ENCODE measurements at regions not wholly inside any gene's neighbourhood (a gene's known extent, or its start where the extent isn't known, plus 50 kb on each side); places are given as distances from the start of the nearest gene placed in this dataset.

GRCh38 chr15:72858205-72858604 lies 74.6 kb upstream of the ADPGK start:
- no peaks in the 10 kb centered on the region for H3K36me3 ChIP-seq (ENCODE audit: control insufficient read depth, insufficient read depth, low read length)
- Mint-ChIP-seq H3K27ac (ENCODE audit: unreplicated experiment) (no peak overlapping the region), H3K4me3 (ENCODE audit: unreplicated experiment) (no peak overlapping the region), H3K9me3 (ENCODE audit: unreplicated experiment) (no peaks in the 10 kb centered on the region), H3K36me3 (ENCODE audit: insufficient read depth, unreplicated experiment) (no peaks in the 10 kb centered on the region), H3K4me1 (ENCODE audit: low read depth, unreplicated experiment) (no peaks in the 10 kb centered on the region), H3K27me3 (ENCODE audit: insufficient read depth, unreplicated experiment) (peaks cover 15% of the 10 kb centered on the region)
- no peak for DNase-seq
- CTCF ChIA-PET: no interaction called here
- H3K27me3 ChIP-seq (replicated peaks; ENCODE audit: control insufficient read depth, insufficient read depth, low read length): no peaks in the 10 kb centered on the region
- BruUV-seq (replicated peaks): no TSS peak
- no peak overlapping the region for H3K4me3 ChIP-seq (ENCODE audit: low read depth, low read length)
- H3K4me1 ChIP-seq: no peaks in the 10 kb centered on the region
- TF ChIP-seq CTCF (IDR thresholded peaks at IDR 0.05; ENCODE audit: insufficient read depth in 1 of 2, low read depth in 1 of 2, low read length in 1 of 2, severe bottlenecking in 1 of 2, unreplicated experiment in 1 of 2): no peak
- POLR2A ChIA-PET: no interaction called here
- intact Hi-C loops (cut with micrococcal nuclease; ENCODE audit: unreplicated experiment): no loop called here
- no peaks in the 10 kb centered on the region for H3K9me3 ChIP-seq

GRCh38 chr15:72857331-72858063 lies 73.9 kb upstream of the ADPGK start:
- CTCF ChIA-PET: no interaction called here
- H3K9me3 Mint-ChIP-seq (ENCODE audit: unreplicated experiment): no peaks in the 10 kb centered on the region

DNA sequence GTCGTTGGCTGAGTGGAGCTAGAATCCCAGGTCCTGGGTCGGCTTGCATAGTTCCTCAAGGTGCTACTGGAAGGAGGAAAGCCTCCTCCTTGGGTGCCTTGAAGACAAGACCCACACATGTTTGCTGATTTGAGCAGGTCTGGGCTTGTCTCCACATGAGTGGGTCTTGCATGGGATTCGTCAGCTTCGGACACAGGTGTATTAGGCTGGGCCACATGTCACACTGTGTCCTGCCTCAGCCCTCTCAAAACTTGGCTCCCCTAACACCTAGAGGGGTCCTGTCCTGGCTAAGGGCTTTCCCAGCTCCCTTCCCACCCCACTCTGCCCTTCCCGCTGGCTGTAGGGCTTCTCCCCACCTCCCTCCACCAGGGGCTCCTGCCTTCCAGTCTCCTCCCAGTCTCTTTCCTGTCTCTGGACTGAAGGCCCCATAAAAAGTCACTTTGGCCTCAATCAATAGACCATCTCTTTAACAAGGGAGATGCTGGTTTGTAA lies 73.0 kb upstream of the ADPGK start:
- CTCF ChIA-PET: no interaction called here
- BruUV-seq (replicated peaks): no TSS peak

More at GRCh38 chr15:72857331-72858063, 73.9 kb upstream of the ADPGK start:
- no peak overlapping the region for H3K4me3 ChIP-seq (ENCODE audit: low read depth, low read length)
- BruUV-seq (replicated peaks): no TSS peak
- Mint-ChIP-seq H3K36me3 (ENCODE audit: insufficient read depth, unreplicated experiment) (no peaks in the 10 kb centered on the region), H3K27ac (ENCODE audit: unreplicated experiment) (no peak overlapping the region), H3K27me3 (ENCODE audit: insufficient read depth, unreplicated experiment) (peaks cover 17% of the 10 kb centered on the region), H3K4me1 (ENCODE audit: low read depth, unreplicated experiment) (no peaks in the 10 kb centered on the region), H3K4me3 (ENCODE audit: unreplicated experiment) (no peak overlapping the region)
- POLR2A ChIA-PET: no interaction called here
- no peak for TF ChIP-seq CTCF (IDR thresholded peaks at IDR 0.05; ENCODE audit: insufficient read depth in 1 of 2, low read depth in 1 of 2, low read length in 1 of 2, severe bottlenecking in 1 of 2, unreplicated experiment in 1 of 2)
- no peak for DNase-seq
- H3K36me3 ChIP-seq (ENCODE audit: control insufficient read depth, insufficient read depth, low read length): no peaks in the 10 kb centered on the region
- H3K9me3 ChIP-seq: no peaks in the 10 kb centered on the region
- no peaks in the 10 kb centered on the region for H3K4me1 ChIP-seq
- no peaks in the 10 kb centered on the region for H3K27me3 ChIP-seq (replicated peaks; ENCODE audit: control insufficient read depth, insufficient read depth, low read length)
- intact Hi-C loops (cut with micrococcal nuclease; ENCODE audit: unreplicated experiment): no loop called here

More for the DNA sequence above, 73.0 kb upstream of the ADPGK start:
- no peaks in the 10 kb centered on the region for H3K4me1 Mint-ChIP-seq (ENCODE audit: low read depth, unreplicated experiment)
- no peak for TF ChIP-seq CTCF (IDR thresholded peaks at IDR 0.05; ENCODE audit: insufficient read depth in 1 of 2, low read depth in 1 of 2, low read length in 1 of 2, severe bottlenecking in 1 of 2, unreplicated experiment in 1 of 2)
- H3K4me3 Mint-ChIP-seq (ENCODE audit: unreplicated experiment): no peak overlapping the region
- no peak for DNase-seq
- H3K9me3 Mint-ChIP-seq (ENCODE audit: unreplicated experiment): no peaks in the 10 kb centered on the region
- peaks cover 12% of the 10 kb centered on the region for H3K27me3 Mint-ChIP-seq (ENCODE audit: insufficient read depth, unreplicated experiment)
- no peaks in the 10 kb centered on the region for H3K9me3 ChIP-seq
- intact Hi-C loops (cut with micrococcal nuclease; ENCODE audit: unreplicated experiment): no loop called here
- POLR2A ChIA-PET: no interaction called here
- H3K27me3 ChIP-seq (replicated peaks; ENCODE audit: control insufficient read depth, insufficient read depth, low read length): no peaks in the 10 kb centered on the region
- H3K27ac Mint-ChIP-seq (ENCODE audit: unreplicated experiment): no peak overlapping the region
- H3K36me3 ChIP-seq (ENCODE audit: control insufficient read depth, insufficient read depth, low read length): no peaks in the 10 kb centered on the region
- no peaks in the 10 kb centered on the region for H3K36me3 Mint-ChIP-seq (ENCODE audit: insufficient read depth, unreplicated experiment)
- no peak overlapping the region for H3K4me3 ChIP-seq (ENCODE audit: low read depth, low read length)
- H3K4me1 ChIP-seq: no peaks in the 10 kb centered on the region

Data from Caco-2 (cell line).